ENCODE measurements at regions not wholly inside any gene's neighbourhood (a gene's known extent, or its start where the extent isn't known, plus 50 kb on each side); places are given as distances from the start of the nearest gene placed in this dataset.

DNA sequence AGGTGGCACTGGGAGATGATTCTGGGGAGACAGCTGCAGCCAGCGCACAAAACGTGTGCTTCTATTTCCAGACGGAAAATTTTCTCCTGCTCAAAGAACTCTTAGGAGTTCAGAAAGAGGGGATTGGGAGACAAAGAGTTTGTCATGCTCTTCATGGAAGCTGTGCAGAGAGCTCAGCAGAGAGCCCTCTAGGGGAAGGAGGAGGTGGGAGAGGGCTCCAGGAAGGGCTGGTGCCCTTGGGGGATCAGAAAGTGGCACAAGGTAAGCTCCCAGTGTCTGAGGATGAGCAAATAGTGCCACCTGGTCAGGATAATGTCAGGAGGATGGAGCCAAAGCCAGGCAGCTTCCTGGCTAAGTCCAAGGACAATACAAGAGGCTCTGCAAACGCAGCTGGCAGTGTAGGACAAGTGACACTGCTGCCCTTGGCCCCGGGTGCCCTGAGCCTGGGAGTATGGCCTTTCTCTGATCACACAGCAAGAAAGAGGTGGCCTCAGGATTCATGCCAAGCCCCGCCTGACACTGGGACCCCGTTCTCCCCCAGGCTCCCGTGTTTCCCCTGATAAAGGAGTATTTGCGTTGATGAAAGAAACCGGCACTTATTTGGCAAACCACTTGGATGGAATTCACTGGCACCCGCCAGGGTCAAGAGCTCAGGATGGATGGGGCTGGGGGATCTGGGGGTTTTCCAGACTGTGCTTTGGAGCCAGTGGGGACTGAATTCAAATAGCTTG is 254.0 kb downstream of the PTPRU start:
- ATAC-seq (no peak), DNase-seq (ENCODE audit: low read depth, low spot score) (no peak)
- POLR2A ChIA-PET: no interaction called here
- Histone ChIP-seq H3K27ac (ENCODE audit: low read depth, low read length) (no peak overlapping the region), H3K36me3 (ENCODE audit: control insufficient read depth in 1 of 2, insufficient read depth in 2 of 2, low read length in 2 of 2) (no peaks in the 10 kb centered on the region), H3K4me3 (replicated peaks in 1 of 2; ENCODE audit: low read depth in 1 of 2, low read length in 2 of 2) (no peak overlapping the region), H3K27me3 (ENCODE audit: insufficient read depth, low read length) (no peaks in the 10 kb centered on the region), H3K9me3 (ENCODE audit: control insufficient read depth in 1 of 2, insufficient read depth in 1 of 2, low read depth in 1 of 2, low read length in 2 of 2) (no peaks in the 10 kb centered on the region), H3K4me2 (ENCODE audit: low read length) (no peak overlapping the region), H2AFZ (ENCODE audit: low read depth, low read length, poor library complexity, severe bottlenecking) (no peak overlapping the region), H3K4me1 (ENCODE audit: control insufficient read depth in 1 of 2, insufficient read depth in 2 of 2, low read length in 2 of 2) (no peaks in the 10 kb centered on the region), H4K20me1 (ENCODE audit: insufficient read depth) (no peaks in the 10 kb centered on the region), H3K79me2 (ENCODE audit: insufficient read depth, low read length) (no peaks in the 10 kb centered on the region), H3K9ac (ENCODE audit: low read length) (no peak overlapping the region), H3K9me2 (ENCODE audit: insufficient read depth) (no peaks in the 10 kb centered on the region)
- CTCF ChIA-PET: interaction anchor here (1.0 kb wide), 1 partner anchor 592 kb away, joined by 3 read pairs; no protein-coding TSS in a partner anchor
- intact Hi-C loops (cut with micrococcal nuclease): no loop called here
- BruUV-seq (replicated peaks): no TSS peak
- no peak for TF ChIP-seq ZFX (IDR thresholded peaks at IDR 0.05)
- no peak for TF ChIP-seq EGR1 (IDR thresholded peaks at IDR 0.05; ENCODE audit: low read depth)
- TF ChIP-seq, protein P1, sequence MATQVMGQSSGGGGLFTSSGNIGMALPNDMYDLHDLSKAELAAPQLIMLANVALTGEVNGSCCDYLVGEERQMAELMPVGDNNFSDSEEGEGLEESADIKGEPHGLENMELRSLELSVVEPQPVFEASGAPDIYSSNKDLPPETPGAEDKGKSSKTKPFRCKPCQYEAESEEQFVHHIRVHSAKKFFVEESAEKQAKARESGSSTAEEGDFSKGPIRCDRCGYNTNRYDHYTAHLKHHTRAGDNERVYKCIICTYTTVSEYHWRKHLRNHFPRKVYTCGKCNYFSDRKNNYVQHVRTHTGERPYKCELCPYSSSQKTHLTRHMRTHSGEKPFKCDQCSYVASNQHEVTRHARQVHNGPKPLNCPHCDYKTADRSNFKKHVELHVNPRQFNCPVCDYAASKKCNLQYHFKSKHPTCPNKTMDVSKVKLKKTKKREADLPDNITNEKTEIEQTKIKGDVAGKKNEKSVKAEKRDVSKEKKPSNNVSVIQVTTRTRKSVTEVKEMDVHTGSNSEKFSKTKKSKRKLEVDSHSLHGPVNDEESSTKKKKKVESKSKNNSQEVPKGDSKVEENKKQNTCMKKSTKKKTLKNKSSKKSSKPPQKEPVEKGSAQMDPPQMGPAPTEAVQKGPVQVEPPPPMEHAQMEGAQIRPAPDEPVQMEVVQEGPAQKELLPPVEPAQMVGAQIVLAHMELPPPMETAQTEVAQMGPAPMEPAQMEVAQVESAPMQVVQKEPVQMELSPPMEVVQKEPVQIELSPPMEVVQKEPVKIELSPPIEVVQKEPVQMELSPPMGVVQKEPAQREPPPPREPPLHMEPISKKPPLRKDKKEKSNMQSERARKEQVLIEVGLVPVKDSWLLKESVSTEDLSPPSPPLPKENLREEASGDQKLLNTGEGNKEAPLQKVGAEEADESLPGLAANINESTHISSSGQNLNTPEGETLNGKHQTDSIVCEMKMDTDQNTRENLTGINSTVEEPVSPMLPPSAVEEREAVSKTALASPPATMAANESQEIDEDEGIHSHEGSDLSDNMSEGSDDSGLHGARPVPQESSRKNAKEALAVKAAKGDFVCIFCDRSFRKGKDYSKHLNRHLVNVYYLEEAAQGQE (IDR thresholded peaks at IDR 0.05; ENCODE audit: low read depth): no peak
- no peak; a peak in 1 of 6 replicates for TF ChIP-seq CTCF (IDR thresholded peaks at IDR 0.05 in 2 of 3, conservative IDR thresholded peaks at IDR 0.05 in 1 of 3; ENCODE audit: borderline replicate concordance in 1 of 3, insufficient read depth in 1 of 3, low read depth in 2 of 3, low read length in 2 of 3)
- no peak for TF ChIP-seq JUND (IDR thresholded peaks at IDR 0.05)
- TF ChIP-seq CBX3 (IDR thresholded peaks at IDR 0.05; ENCODE audit: low read depth): no peak
- TF ChIP-seq, protein P2, sequence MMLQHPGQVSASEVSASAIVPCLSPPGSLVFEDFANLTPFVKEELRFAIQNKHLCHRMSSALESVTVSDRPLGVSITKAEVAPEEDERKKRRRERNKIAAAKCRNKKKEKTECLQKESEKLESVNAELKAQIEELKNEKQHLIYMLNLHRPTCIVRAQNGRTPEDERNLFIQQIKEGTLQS (IDR thresholded peaks at IDR 0.05): no peak
- TF ChIP-seq SIN3A (IDR thresholded peaks at IDR 0.05; ENCODE audit: low read depth): no peak
- TF ChIP-seq, protein P3, sequence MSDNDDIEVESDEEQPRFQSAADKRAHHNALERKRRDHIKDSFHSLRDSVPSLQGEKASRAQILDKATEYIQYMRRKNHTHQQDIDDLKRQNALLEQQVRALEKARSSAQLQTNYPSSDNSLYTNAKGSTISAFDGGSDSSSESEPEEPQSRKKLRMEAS (IDR thresholded peaks at IDR 0.05): no peak
- TF ChIP-seq EZH2phosphoT487 (IDR thresholded peaks at IDR 0.05; ENCODE audit: borderline replicate concordance): no peak
- no peak for TF ChIP-seq SRF (IDR thresholded peaks at IDR 0.05; ENCODE audit: low read depth)
- no peak for TF ChIP-seq TCF7L2 (IDR thresholded peaks at IDR 0.05; ENCODE audit: borderline replicate concordance, extremely low read depth, insufficient read depth, insufficient read length)
- RAD21 ChIA-PET (ENCODE audit: low non-redundant PET in 1 of 2, low total read pairs in 2 of 2, uncharacterized antibody in 2 of 2, unreplicated experiment in 2 of 2): interaction anchor here in 1 of 2 experiments (0.6 kb wide), 1 partner anchor 278 kb away, joined by 3 read pairs; no protein-coding TSS in a partner anchor

Measured in HCT116 (cell line).